SK-N-SH treated with all-trans-retinoic acid at 6 μM for 48 hours (cell line): ENCODE measurements at regions not wholly inside any gene's neighbourhood (a gene's known extent, or its start where the extent isn't known, plus 50 kb on each side); places are given as distances from the start of the nearest gene placed in this dataset.

ENCODE experiments used
- ATAC-seq: fragments of 200-7000 bp; cut with Tn5 transposase; 3 replicates; pipeline ENCODE4 v1.9.1; 2020; ENCODE audit warnings: mild to moderate bottlenecking, moderate library complexity
- ARNTL ChIP-seq: fragments of 450-650 bp; formaldehyde crosslinking; IDR thresholded peaks from 2 replicates; pipeline ENCODE4 v1.5.0; 2020; ENCODE audit warnings: low read depth, mild to moderate bottlenecking, moderate library complexity, borderline replicate concordance
- BACH2 ChIP-seq: fragments of 250-450 bp; sonication (Bioruptor Pico); IDR thresholded peaks from 2 replicates; pipeline ENCODE4 v1.9.0; 2021; ENCODE audit warnings: mild to moderate bottlenecking, borderline replicate concordance
- CSDC2 ChIP-seq: fragments of 250-450 bp; sonication (Bioruptor Pico); IDR thresholded peaks from 2 replicates; pipeline ENCODE4 v1.5.0; 2020; ENCODE audit warnings: mild to moderate bottlenecking, moderate library complexity
- ESRRG ChIP-seq: fragments of 250-450 bp; sonication (Bioruptor Pico); IDR thresholded peaks from 2 replicates; pipeline ENCODE4 v1.6.1; 2021; ENCODE audit warnings: mild to moderate bottlenecking
- GLIS3 ChIP-seq: fragments of 250-450 bp; sonication (Bioruptor Pico); IDR thresholded peaks from 2 replicates; pipeline ENCODE4 v1.5.0; 2020; ENCODE audit warnings: mild to moderate bottlenecking, moderate library complexity
- ISL1 ChIP-seq: fragments of 250-450 bp; sonication (Bioruptor Pico); IDR thresholded peaks from 2 replicates; pipeline ENCODE4 v2.1.2; 2022; ENCODE audit warnings: mild to moderate bottlenecking, moderate library complexity
- OSR1 ChIP-seq: fragments of 250-450 bp; sonication (Bioruptor Pico); IDR thresholded peaks from 2 replicates; pipeline ENCODE4 v1.8.0; 2022; ENCODE audit warnings: moderate library complexity, mild to moderate bottlenecking, inconsistent platforms
- PPARA ChIP-seq: fragments of 250-450 bp; sonication (Bioruptor Pico); IDR thresholded peaks from 2 replicates; pipeline ENCODE4 v1.5.0; 2020; ENCODE audit warnings: mild to moderate bottlenecking, borderline replicate concordance
- RARB ChIP-seq: fragments of 250-450 bp; sonication (Bioruptor Pico); IDR thresholded peaks from 2 replicates; pipeline ENCODE4 v1.8.0; 2021; ENCODE audit warnings: mild to moderate bottlenecking, moderate library complexity
- SNAI2 ChIP-seq: fragments of 250-450 bp; sonication (Bioruptor Pico); IDR thresholded peaks from 2 replicates; pipeline ENCODE4 v1.5.0; 2020; ENCODE audit warnings: mild to moderate bottlenecking, moderate library complexity
- TCF4 ChIP-seq: fragments of 250-450 bp; sonication (Bioruptor Pico); IDR thresholded peaks from 2 replicates; pipeline ENCODE4 v1.8.0; 2021; ENCODE audit warnings: mild to moderate bottlenecking, moderate library complexity, borderline replicate concordance
- TOX ChIP-seq: fragments of 250-450 bp; sonication (Bioruptor Pico); IDR thresholded peaks from 2 replicates; pipeline ENCODE4 v1.8.0; 2021; ENCODE audit warnings: mild to moderate bottlenecking, moderate library complexity, borderline replicate concordance
- ZC3H10 ChIP-seq: fragments of 250-450 bp; sonication (Bioruptor Pico); IDR thresholded peaks from 2 replicates; pipeline ENCODE4 v1.5.1; 2021; ENCODE audit warnings: mild to moderate bottlenecking, moderate library complexity
- ZFP3 ChIP-seq: fragments of 250-450 bp; sonication (Bioruptor Pico); IDR thresholded peaks from 2 replicates; pipeline ENCODE4 v1.5.0; 2020; ENCODE audit warnings: mild to moderate bottlenecking, moderate library complexity
- ZFP30 ChIP-seq: fragments of 450-650 bp; formaldehyde crosslinking; IDR thresholded peaks from 2 replicates; pipeline ENCODE4 v1.5.0; 2022; ENCODE audit warnings: mild to moderate bottlenecking, moderate library complexity
- ZNF565 ChIP-seq: fragments of 450-650 bp; formaldehyde crosslinking; conservative IDR thresholded peaks from 2 replicates; pipeline ENCODE4 v1.5.0; 2020; ENCODE audit warnings: low read depth, mild to moderate bottlenecking, moderate library complexity
- ZNF70 ChIP-seq: fragments of 450-650 bp; formaldehyde crosslinking; IDR thresholded peaks from 2 replicates; pipeline ENCODE4 v1.5.0; 2020; ENCODE audit warnings: mild to moderate bottlenecking, moderate library complexity
- ZNF8 ChIP-seq: fragments of 450-650 bp; formaldehyde crosslinking; IDR thresholded peaks from 2 replicates; pipeline ENCODE4 v1.5.0; 2020; ENCODE audit warnings: mild to moderate bottlenecking, moderate library complexity
- TF ChIP-seq, protein P1 (sequence below): fragments of 250-450 bp; sonication (Bioruptor Pico); IDR thresholded peaks from 2 replicates; pipeline ENCODE4 v1.5.1; 2021; ENCODE audit warnings: mild to moderate bottlenecking, moderate library complexity
- TF ChIP-seq, protein P2 (sequence below): fragments of 250-450 bp; sonication (Bioruptor Pico); IDR thresholded peaks from 2 replicates; pipeline ENCODE4 v1.5.1; 2020; ENCODE audit warnings: low read depth, mild to moderate bottlenecking, moderate library complexity
- TF ChIP-seq, protein P3 (sequence below): fragments of 250-450 bp; sonication (Bioruptor Pico); IDR thresholded peaks from 2 replicates; pipeline ENCODE4 v1.8.0; 2020; ENCODE audit warnings: mild to moderate bottlenecking, moderate library complexity, borderline replicate concordance
- TF ChIP-seq, protein P4 (sequence below): fragments of 250-450 bp; sonication (Bioruptor Pico); IDR thresholded peaks from 2 replicates; pipeline ENCODE4 v1.8.0; 2021; ENCODE audit warnings: low read depth, mild to moderate bottlenecking, moderate library complexity, borderline replicate concordance

DNA sequence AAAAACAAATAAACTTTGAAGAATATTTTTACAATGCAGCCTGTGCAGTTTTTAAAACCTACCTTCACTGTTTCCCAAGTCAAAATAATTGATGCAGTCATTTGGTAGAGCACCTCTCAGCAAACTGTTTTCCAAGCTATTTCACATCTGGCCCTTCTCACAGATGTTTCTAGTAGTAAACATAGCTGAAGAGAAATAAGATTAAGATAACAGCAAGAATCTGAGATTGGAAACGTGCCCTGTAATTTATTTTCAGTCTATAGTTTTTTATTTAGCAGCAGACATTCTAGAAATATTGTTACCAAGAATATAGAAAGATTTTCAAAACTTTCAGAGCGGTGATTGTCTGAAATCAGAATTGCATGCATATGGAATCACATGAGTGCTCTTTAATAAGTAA, 440.2 kb downstream of the TRIB2 start:
- ATAC-seq, result no peak
- TF ChIP-seq ESRRG (CRISPR knock-in tag) (no peak), ISL1 (CRISPR knock-in tag) (no peak), ZFP3 (CRISPR knock-in tag) (no peak), ARNTL (CRISPR knock-in tag) (no peak), TCF4 (CRISPR knock-in tag) (no peak), TOX (CRISPR knock-in tag) (no peak), BACH2 (CRISPR knock-in tag) (no peak), ZNF70 (no peak)
- TF ChIP-seq, protein P1, sequence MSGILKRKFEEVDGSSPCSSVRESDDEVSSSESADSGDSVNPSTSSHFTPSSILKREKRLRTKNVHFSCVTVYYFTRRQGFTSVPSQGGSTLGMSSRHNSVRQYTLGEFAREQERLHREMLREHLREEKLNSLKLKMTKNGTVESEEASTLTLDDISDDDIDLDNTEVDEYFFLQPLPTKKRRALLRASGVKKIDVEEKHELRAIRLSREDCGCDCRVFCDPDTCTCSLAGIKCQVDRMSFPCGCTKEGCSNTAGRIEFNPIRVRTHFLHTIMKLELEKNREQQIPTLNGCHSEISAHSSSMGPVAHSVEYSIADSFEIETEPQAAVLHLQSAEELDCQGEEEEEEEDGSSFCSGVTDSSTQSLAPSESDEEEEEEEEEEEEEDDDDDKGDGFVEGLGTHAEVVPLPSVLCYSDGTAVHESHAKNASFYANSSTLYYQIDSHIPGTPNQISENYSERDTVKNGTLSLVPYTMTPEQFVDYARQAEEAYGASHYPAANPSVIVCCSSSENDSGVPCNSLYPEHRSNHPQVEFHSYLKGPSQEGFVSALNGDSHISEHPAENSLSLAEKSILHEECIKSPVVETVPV (CRISPR knock-in tag), result no peak
- TF ChIP-seq, protein P2, sequence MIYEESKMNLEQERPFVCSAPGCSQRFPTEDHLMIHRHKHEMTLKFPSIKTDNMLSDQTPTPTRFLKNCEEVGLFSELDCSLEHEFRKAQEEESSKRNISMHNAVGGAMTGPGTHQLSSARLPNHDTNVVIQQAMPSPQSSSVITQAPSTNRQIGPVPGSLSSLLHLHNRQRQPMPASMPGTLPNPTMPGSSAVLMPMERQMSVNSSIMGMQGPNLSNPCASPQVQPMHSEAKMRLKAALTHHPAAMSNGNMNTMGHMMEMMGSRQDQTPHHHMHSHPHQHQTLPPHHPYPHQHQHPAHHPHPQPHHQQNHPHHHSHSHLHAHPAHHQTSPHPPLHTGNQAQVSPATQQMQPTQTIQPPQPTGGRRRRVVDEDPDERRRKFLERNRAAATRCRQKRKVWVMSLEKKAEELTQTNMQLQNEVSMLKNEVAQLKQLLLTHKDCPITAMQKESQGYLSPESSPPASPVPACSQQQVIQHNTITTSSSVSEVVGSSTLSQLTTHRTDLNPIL (CRISPR knock-in tag), result no peak

DNA sequence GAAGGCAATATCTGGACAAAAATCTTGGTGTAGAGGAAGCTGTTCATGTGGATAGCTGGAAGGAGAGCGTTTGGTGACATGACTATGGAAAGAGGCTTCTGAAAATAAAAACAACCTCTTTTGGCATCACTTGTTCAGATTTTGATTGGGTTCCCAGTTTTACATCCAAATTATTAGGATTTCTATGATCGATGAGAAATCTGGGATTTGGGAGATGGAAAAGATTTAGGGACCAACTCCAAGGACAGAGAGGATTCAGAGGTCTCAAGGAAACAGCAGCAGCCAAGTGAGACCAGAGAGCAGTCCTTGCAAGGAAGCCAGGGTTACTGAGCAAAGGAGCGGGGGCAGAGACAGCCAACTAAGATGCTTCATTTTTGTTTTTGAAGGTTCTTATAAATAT, 441.7 kb downstream of the TRIB2 start:
- no peak for ATAC-seq
- TF ChIP-seq TCF4 (CRISPR knock-in tag) (no peak), ISL1 (CRISPR knock-in tag) (no peak)
- TF ChIP-seq, all 23 proteins: peak for 0

DNA sequence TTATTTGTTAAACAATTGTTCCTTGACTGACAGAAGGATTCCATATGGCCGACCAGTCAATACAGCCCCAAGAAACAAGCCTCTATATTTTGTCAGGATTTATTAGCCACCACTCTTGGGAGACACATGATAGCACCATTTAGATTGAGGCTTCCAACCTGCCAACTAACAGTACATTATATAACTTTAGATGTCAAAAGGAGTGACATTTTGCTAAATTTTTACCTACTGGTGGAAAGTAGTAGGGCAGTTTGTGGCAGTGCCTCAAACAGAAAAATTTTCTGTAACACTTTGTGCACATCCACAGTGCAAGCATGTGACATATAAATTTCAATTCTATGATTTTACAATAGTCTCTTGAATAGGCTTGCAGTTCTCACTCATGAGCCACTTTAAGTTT, 464.0 kb downstream of the TRIB2 start:
- TF ChIP-seq ZNF8 (CRISPR knock-in tag) (no peak), ISL1 (CRISPR knock-in tag) (no peak), BACH2 (CRISPR knock-in tag) (no peak), ESRRG (CRISPR knock-in tag) (no peak), ZNF565 (no peak), ARNTL (CRISPR knock-in tag) (no peak), ZFP30 (CRISPR knock-in tag) (no peak), TOX (CRISPR knock-in tag) (no peak), SNAI2 (CRISPR knock-in tag) (no peak), CSDC2 (CRISPR knock-in tag) (no peak), OSR1 (CRISPR knock-in tag) (no peak)
- TF ChIP-seq, protein P3, sequence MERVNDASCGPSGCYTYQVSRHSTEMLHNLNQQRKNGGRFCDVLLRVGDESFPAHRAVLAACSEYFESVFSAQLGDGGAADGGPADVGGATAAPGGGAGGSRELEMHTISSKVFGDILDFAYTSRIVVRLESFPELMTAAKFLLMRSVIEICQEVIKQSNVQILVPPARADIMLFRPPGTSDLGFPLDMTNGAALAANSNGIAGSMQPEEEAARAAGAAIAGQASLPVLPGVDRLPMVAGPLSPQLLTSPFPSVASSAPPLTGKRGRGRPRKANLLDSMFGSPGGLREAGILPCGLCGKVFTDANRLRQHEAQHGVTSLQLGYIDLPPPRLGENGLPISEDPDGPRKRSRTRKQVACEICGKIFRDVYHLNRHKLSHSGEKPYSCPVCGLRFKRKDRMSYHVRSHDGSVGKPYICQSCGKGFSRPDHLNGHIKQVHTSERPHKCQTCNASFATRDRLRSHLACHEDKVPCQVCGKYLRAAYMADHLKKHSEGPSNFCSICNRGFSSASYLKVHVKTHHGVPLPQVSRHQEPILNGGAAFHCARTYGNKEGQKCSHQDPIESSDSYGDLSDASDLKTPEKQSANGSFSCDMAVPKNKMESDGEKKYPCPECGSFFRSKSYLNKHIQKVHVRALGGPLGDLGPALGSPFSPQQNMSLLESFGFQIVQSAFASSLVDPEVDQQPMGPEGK, result no peak
- no peak for ATAC-seq

DNA sequence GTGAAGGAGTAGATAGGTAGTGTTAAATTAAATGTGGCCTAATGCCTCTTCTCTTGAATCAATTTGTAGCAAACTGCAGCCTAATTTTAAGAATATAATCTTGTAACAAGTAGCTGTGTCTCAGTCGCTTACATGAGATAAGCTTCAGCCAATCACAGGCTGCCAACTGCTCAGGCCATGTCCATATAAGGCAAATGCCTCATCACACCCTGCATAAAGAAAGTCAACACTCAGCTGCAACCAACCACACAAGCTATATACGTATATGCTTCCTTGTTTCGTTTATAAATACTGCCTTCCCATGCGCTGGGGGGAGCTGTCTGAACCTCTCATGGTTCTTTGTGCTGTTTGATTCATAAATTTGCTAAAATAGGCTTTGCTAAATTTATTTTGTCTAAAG, 476.3 kb downstream of the TRIB2 start:
- TF ChIP-seq OSR1 (CRISPR knock-in tag), result no peak
- TF ChIP-seq, all 23 proteins: peak for 0
- peak; percentile 47; the same call in 1 of the 3 replicates for ATAC-seq

DNA sequence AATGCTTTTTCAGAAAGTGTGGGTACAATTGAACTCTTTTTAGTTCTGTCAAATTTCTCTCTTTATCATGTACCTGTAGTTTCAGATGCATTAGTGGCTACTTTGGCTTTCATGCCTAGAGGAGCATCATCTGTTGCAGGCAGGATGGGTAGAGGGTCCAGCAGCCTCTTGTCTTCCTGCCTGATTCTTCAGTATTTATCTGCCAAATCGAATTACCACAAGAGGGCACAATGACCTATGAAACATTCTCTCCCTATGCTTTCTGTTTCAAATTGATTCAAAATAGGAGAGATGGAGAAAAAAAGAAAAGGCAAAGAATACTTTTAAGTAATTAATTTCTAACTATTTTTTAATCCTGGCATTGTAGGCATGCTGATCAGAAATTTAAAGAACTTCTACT, 477.2 kb downstream of the TRIB2 start:
- TF ChIP-seq ZC3H10 (CRISPR knock-in tag), result no peak
- TF ChIP-seq ZNF70, result no peak
- no peak for TF ChIP-seq ESRRG (CRISPR knock-in tag)
- no peak for TF ChIP-seq BACH2 (CRISPR knock-in tag)
- ATAC-seq, result peak; percentile 72

DNA sequence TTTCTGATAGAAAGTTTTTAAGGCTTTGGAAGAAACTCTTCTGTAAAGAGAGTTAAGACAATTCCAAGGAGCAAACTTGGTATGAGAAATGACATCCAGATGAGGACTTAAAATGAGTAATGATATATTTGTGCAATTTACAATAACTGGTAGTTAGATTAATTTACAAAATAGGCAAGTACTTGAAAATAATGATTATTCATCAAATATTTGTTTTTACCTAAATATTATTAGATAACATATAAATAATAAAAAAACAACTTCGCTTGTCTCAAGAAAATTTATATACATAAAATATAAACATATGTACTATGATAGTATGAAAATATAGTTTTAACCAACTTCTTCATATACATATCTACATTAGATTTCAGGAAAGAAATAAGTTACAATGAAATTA, 478.5 kb downstream of the TRIB2 start:
- no peak for ATAC-seq
- TF ChIP-seq, protein P2 (CRISPR knock-in tag), result no peak
- TF ChIP-seq, protein P4, sequence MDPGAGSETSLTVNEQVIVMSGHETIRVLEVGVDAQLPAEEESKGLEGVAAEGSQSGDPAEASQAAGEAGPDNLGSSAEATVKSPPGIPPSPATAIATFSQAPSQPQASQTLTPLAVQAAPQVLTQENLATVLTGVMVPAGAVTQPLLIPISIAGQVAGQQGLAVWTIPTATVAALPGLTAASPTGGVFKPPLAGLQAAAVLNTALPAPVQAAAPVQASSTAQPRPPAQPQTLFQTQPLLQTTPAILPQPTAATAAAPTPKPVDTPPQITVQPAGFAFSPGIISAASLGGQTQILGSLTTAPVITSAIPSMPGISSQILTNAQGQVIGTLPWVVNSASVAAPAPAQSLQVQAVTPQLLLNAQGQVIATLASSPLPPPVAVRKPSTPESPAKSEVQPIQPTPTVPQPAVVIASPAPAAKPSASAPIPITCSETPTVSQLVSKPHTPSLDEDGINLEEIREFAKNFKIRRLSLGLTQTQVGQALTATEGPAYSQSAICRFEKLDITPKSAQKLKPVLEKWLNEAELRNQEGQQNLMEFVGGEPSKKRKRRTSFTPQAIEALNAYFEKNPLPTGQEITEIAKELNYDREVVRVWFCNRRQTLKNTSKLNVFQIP, result no peak
- TF ChIP-seq PPARA (CRISPR knock-in tag), result no peak
- no peak for TF ChIP-seq BACH2 (CRISPR knock-in tag)
- TF ChIP-seq CSDC2 (CRISPR knock-in tag), result no peak
- TF ChIP-seq ZNF8 (CRISPR knock-in tag), result no peak
- no peak for TF ChIP-seq ZC3H10 (CRISPR knock-in tag)
- TF ChIP-seq ZFP30 (CRISPR knock-in tag), result no peak
- TF ChIP-seq ZNF565, result no peak
- no peak for TF ChIP-seq OSR1 (CRISPR knock-in tag)
- TF ChIP-seq ESRRG (CRISPR knock-in tag), result no peak
- TF ChIP-seq SNAI2 (CRISPR knock-in tag), result no peak
- no peak for TF ChIP-seq GLIS3 (CRISPR knock-in tag)
- TF ChIP-seq TOX (CRISPR knock-in tag), result no peak
- TF ChIP-seq ISL1 (CRISPR knock-in tag), result no peak
- no peak for TF ChIP-seq RARB (CRISPR knock-in tag)
- no peak for TF ChIP-seq TCF4 (CRISPR knock-in tag)
